ENCODE measurements at regions not wholly inside any gene's neighbourhood (a gene's known extent, or its start where the extent isn't known, plus 50 kb on each side); places are given as distances from the start of the nearest gene placed in this dataset.

DNA sequence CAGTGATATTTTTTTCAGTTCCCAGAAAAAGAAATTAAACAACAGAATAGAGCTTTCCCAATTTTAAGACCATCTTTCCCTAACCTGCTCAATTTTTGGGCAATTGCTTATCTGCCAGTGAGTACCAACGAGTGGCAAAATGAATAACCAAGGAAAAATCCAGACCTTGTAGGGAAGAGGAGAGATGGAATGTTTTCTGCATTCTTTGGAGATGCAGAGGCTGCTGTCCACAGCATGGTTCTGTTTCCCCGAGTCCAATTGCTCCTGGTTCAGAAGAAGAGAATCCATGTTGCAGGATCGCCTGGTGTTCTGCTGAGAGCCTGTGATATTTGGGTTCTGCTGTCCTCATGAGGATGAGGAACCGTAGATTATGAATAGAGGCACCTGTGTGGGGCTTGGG is 68.2 kb upstream of the MGAT5 start:
- Mint-ChIP-seq H3K27me3 (no peaks in the 10 kb centered on the region), H3K27ac (peak overlapping the region; percentile 75 to 81), H3K9me3 (no peaks in the 10 kb centered on the region), H3K36me3 (peaks cover 30% of the 10 kb centered on the region), H3K4me3 (peak overlapping the region in 1 of 3 donors; percentile 44), H3K4me1 (peaks cover 88 to 95% (median 93%) of the 10 kb centered on the region in 3 donors)
- DNase-seq (no peak), ATAC-seq (replicated peaks in 1 of 4) (no peak)
- POLR2A ChIA-PET = no interaction called here
- CTCF ChIA-PET = interaction anchor here (0.6 to 0.9 kb wide), 2 partner anchors 16 to 67 kb away, joined by 3 to 5 read pairs; no protein-coding TSS in a partner anchor
- no peak overlapping the region for H3K27ac ChIP-seq (ENCODE audit: low read length)
- 100% methylated on average over 4 of the region's 4 CpGs for WGBS (ENCODE audit: insufficient coverage)
- no peaks in the 10 kb centered on the region for H3K27me3 ChIP-seq (replicated peaks in 1 of 2; ENCODE audit: control insufficient read depth in 2 of 2, extremely low read depth in 1 of 2, insufficient read depth in 2 of 2, low read length in 1 of 2)
- peaks cover 27 to 59% of the 10 kb centered on the region in 2 experiments for H3K4me1 ChIP-seq (ENCODE audit: control insufficient read depth in 1 of 2, extremely low read depth in 1 of 2, insufficient read depth in 2 of 2, low read length in 2 of 2)
- H3K36me3 ChIP-seq (ENCODE audit: control insufficient read depth in 2 of 2, extremely low read depth in 1 of 2, insufficient read depth in 1 of 2, low read length in 1 of 2) = no peaks in the 10 kb centered on the region
- no peak overlapping the region for H3K4me3 ChIP-seq (ENCODE audit: control insufficient read depth in 1 of 2, extremely low read depth in 1 of 2, low read length in 1 of 2)
- no peaks in the 10 kb centered on the region for H3K9me3 ChIP-seq

DNA sequence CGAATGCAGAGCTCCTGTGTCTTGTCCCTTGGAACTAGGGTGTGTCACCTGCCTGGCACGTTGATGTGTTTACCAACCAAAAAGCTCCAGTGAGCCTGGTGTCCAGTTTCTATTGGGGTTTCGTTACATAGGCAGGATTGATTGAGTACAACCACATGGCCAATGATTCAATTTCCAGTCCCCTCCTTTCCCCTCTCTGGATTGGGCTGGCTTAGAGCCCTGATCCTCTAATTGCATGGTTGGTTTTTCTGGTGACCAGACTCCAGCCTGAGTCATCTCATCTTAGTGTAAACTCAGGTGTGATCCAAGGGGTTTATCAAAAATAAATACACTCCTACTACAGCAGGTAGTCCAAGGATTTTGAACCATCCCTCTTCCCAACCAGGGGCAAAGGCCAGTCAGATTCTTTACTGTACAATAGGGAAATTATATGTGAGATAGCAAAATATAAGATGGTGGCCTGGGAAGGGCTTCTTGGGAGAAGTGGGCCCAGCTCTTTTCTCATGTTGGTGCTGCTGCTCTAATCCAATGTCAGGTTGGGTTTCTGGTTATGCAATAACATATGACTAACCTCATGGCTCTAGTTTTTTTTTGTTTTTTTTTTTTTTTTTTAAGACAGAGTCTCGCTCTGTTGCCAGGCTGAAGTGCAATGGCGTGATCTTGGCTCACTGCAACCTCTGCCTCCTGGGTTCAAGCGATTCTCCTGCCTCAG is 64.7 kb upstream of the MGAT5 start:
- no peaks in the 10 kb centered on the region for H3K27me3 Mint-ChIP-seq
- H3K36me3 Mint-ChIP-seq = peaks cover 43% of the 10 kb centered on the region
- no peak for ATAC-seq (replicated peaks in 1 of 4)
- Histone ChIP-seq H3K9me3 (no peaks in the 10 kb centered on the region), H3K27me3 (replicated peaks in 1 of 2; ENCODE audit: control insufficient read depth in 2 of 2, extremely low read depth in 1 of 2, insufficient read depth in 2 of 2, low read length in 1 of 2) (no peaks in the 10 kb centered on the region), H3K4me1 (ENCODE audit: control insufficient read depth in 1 of 2, extremely low read depth in 1 of 2, insufficient read depth in 2 of 2, low read length in 2 of 2) (peaks cover 5 to 41% of the 10 kb centered on the region in 2 experiments), H3K4me3 (ENCODE audit: control insufficient read depth in 1 of 2, extremely low read depth in 1 of 2, low read length in 1 of 2) (no peak overlapping the region), H3K27ac (ENCODE audit: low read length) (no peak overlapping the region), H3K36me3 (ENCODE audit: control insufficient read depth in 2 of 2, extremely low read depth in 1 of 2, insufficient read depth in 1 of 2, low read length in 1 of 2) (peaks cover 4 to 5% of the 10 kb centered on the region in 2 donors)
- no peak overlapping the region for H3K4me3 Mint-ChIP-seq
- H3K9me3 Mint-ChIP-seq = peaks cover 2 to 6% (median 3%) of the 10 kb centered on the region in 3 donors
- ChIA-PET POLR2A (interaction anchor here in 1 of 2 donors (0.6 to 0.7 kb wide), 3 partner anchors 9 to 208 kb away, joined by 3 to 13 read pairs (median 4); no protein-coding TSS in a partner anchor), CTCF (interaction anchor here (0.6 kb wide), 3 partner anchors 11 to 74 kb away, joined by 3 to 9 read pairs (median 3); no protein-coding TSS in a partner anchor)
- DNase-seq = no peak
- H3K27ac Mint-ChIP-seq = peak overlapping the region in 1 of 2 donors; percentile 24
- peaks cover 65 to 75% (median 75%) of the 10 kb centered on the region in 3 donors for H3K4me1 Mint-ChIP-seq
- WGBS (ENCODE audit: insufficient coverage) = 100% methylated on average over 2 of the region's 6 CpGs

DNA sequence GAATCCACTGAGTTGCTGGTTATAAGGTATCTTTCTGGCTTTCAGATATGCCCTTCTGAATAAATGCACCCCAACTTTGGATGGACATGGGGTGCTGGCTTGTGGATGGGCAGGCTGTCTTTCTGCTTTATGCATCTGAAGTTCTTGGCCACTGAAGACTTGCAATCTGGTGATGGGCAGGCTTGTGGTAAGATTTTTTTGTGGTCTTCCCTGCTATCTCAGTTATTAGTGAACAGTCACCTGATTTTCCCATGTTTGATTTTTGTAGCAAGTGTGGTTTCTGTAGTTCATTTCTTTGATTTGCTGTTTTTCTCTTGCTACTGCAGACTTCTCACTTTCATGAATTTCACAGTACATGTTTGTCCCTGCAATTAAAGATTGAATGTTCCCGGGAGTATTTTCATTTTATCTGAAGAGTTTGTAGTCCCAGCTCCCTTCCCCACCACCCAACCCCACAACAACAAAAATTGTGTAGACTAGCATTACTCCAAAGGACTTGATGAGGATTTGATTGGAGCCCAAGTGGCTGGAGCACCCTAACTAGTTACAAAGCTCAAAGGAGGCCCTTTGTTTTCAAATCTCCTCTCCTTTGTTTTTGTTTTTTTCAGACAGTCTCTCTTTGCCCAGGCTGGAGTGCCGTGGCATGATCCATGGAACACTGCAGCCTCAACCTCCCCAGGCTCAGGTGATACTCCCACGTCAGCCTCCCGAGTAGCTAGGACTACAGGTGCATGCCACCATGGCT is 63.6 kb upstream of the MGAT5 start:
- H3K4me3 Mint-ChIP-seq = no peak overlapping the region
- ChIA-PET POLR2A (interaction anchor here (0.6 to 0.7 kb wide), 2 partner anchors 8 to 165 kb away, joined by 3 to 13 read pairs; no protein-coding TSS in a partner anchor), CTCF (interaction anchor here in 1 of 2 donors (0.9 kb wide), 1 partner anchor 18 kb away, joined by 4 read pairs; no protein-coding TSS in a partner anchor)
- ATAC-seq (replicated peaks in 1 of 4) (no peak), DNase-seq (no peak)
- WGBS (ENCODE audit: insufficient coverage) = 83% methylated on average over 1 of the region's 4 CpGs
- H3K27ac ChIP-seq (ENCODE audit: low read length) = no peak overlapping the region
- peaks cover 4 to 5% of the 10 kb centered on the region in 2 donors for H3K36me3 ChIP-seq (ENCODE audit: control insufficient read depth in 2 of 2, extremely low read depth in 1 of 2, insufficient read depth in 1 of 2, low read length in 1 of 2)
- H3K27ac Mint-ChIP-seq = peak overlapping the region; percentile 13 to 47
- peaks cover 37% of the 10 kb centered on the region for H3K36me3 Mint-ChIP-seq
- H3K27me3 Mint-ChIP-seq = no peaks in the 10 kb centered on the region
- no peak overlapping the region for H3K4me3 ChIP-seq (ENCODE audit: control insufficient read depth in 1 of 2, extremely low read depth in 1 of 2, low read length in 1 of 2)
- peaks cover 2 to 35% of the 10 kb centered on the region in 2 experiments for H3K4me1 ChIP-seq (ENCODE audit: control insufficient read depth in 1 of 2, extremely low read depth in 1 of 2, insufficient read depth in 2 of 2, low read length in 2 of 2)
- H3K9me3 Mint-ChIP-seq = peaks cover 2 to 6% (median 3%) of the 10 kb centered on the region in 3 donors
- H3K4me1 Mint-ChIP-seq = peaks cover 65 to 74% (median 74%) of the 10 kb centered on the region in 3 donors
- no peaks in the 10 kb centered on the region for H3K9me3 ChIP-seq
- no peaks in the 10 kb centered on the region for H3K27me3 ChIP-seq (replicated peaks in 1 of 2; ENCODE audit: control insufficient read depth in 2 of 2, extremely low read depth in 1 of 2, insufficient read depth in 2 of 2, low read length in 1 of 2)

DNA sequence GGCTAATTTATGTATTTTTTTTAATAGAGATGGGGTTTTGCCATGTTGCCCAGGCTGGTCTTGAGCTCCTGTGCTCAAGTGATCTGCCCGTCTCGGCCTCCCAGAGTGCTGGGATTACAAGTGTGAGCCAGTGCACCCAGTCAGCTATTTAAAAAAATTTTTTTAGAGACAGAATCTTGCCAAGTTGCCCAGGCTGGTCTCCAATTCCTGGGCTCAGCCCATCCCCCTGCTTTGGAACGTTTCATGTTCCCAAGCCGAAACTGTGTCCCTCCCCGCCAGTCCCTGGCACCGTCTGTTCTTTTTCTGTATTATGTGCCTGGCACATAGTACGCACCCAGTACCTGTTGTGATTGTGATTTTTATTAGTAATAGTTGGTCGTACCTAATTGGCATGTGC is 63.1 kb upstream of the MGAT5 start:
- ATAC-seq (replicated peaks in 1 of 4) (no peak), DNase-seq (no peak)
- H3K4me1 ChIP-seq (ENCODE audit: control insufficient read depth in 1 of 2, extremely low read depth in 1 of 2, insufficient read depth in 2 of 2, low read length in 2 of 2) = peaks cover 0 to 31% of the 10 kb centered on the region in 2 experiments
- Mint-ChIP-seq H3K36me3 (peaks cover 35% of the 10 kb centered on the region), H3K27me3 (no peaks in the 10 kb centered on the region), H3K9me3 (peaks cover 2 to 6% (median 3%) of the 10 kb centered on the region in 3 donors), H3K27ac (peak overlapping the region in 1 of 2 donors; percentile 38), H3K4me3 (no peak overlapping the region), H3K4me1 (peaks cover 65 to 74% (median 74%) of the 10 kb centered on the region in 3 donors)
- H3K36me3 ChIP-seq (ENCODE audit: control insufficient read depth in 2 of 2, extremely low read depth in 1 of 2, insufficient read depth in 1 of 2, low read length in 1 of 2) = peaks cover 4 to 5% of the 10 kb centered on the region in 2 donors
- no peak overlapping the region for H3K4me3 ChIP-seq (ENCODE audit: control insufficient read depth in 1 of 2, extremely low read depth in 1 of 2, low read length in 1 of 2)
- ChIA-PET POLR2A (interaction anchor here in 1 of 2 donors (0.6 kb wide), 1 partner anchor 166 kb away, joined by 3 read pairs; no protein-coding TSS in a partner anchor), CTCF (interaction anchor here in 1 of 2 donors (0.9 kb wide), 1 partner anchor 17 kb away, joined by 4 read pairs; no protein-coding TSS in a partner anchor)
- H3K27ac ChIP-seq (ENCODE audit: low read length) = no peak overlapping the region
- H3K27me3 ChIP-seq (replicated peaks in 1 of 2; ENCODE audit: control insufficient read depth in 2 of 2, extremely low read depth in 1 of 2, insufficient read depth in 2 of 2, low read length in 1 of 2) = no peaks in the 10 kb centered on the region
- H3K9me3 ChIP-seq = no peaks in the 10 kb centered on the region
- 97% methylated on average over 8 of the region's 8 CpGs for WGBS (ENCODE audit: insufficient coverage)

DNA sequence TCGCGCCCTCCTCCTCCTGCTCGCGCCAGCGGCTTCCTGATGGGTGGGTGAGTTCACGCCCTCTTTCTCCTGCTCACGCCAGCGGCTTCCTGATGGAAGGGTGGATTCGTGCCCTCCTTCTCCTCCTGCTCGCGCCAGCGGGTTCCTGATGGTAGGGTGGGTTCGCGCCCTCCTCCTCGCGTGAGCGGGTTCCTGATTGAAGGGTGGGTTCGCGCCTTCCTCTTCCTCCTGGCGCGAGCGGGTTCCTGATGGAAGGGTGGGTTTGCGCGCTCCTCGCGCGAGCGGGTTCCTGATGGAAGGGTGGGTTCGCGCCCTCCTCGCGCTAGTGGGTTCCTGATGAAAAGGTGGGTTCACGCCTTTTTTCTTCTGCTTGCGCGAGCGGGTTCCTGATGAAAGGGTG is 62.0 kb upstream of the MGAT5 start:
- Mint-ChIP-seq H3K4me1 (peaks cover 61 to 74% (median 74%) of the 10 kb centered on the region in 3 donors), H3K9me3 (peaks cover 2 to 6% (median 3%) of the 10 kb centered on the region in 3 donors), H3K4me3 (no peak overlapping the region), H3K36me3 (peaks cover 26% of the 10 kb centered on the region), H3K27me3 (no peaks in the 10 kb centered on the region), H3K27ac (no peak overlapping the region)
- no peaks in the 10 kb centered on the region for H3K27me3 ChIP-seq (replicated peaks in 1 of 2; ENCODE audit: control insufficient read depth in 2 of 2, extremely low read depth in 1 of 2, insufficient read depth in 2 of 2, low read length in 1 of 2)
- H3K27ac ChIP-seq (ENCODE audit: low read length) = no peak overlapping the region
- no peaks in the 10 kb centered on the region for H3K9me3 ChIP-seq
- DNase-seq = no peak
- H3K36me3 ChIP-seq (ENCODE audit: control insufficient read depth in 2 of 2, extremely low read depth in 1 of 2, insufficient read depth in 1 of 2, low read length in 1 of 2) = peaks cover 4 to 5% of the 10 kb centered on the region in 2 donors
- H3K4me1 ChIP-seq (ENCODE audit: control insufficient read depth in 1 of 2, extremely low read depth in 1 of 2, insufficient read depth in 2 of 2, low read length in 2 of 2) = peaks cover 3 to 28% of the 10 kb centered on the region in 2 experiments
- CTCF ChIA-PET = no interaction called here
- POLR2A ChIA-PET = no interaction called here
- no peak overlapping the region for H3K4me3 ChIP-seq (ENCODE audit: control insufficient read depth in 1 of 2, extremely low read depth in 1 of 2, low read length in 1 of 2)
- no CpG with 5 or more reads among the region's 36 CpGs for WGBS (ENCODE audit: insufficient coverage)
- ATAC-seq (replicated peaks in 1 of 4) = no peak

DNA sequence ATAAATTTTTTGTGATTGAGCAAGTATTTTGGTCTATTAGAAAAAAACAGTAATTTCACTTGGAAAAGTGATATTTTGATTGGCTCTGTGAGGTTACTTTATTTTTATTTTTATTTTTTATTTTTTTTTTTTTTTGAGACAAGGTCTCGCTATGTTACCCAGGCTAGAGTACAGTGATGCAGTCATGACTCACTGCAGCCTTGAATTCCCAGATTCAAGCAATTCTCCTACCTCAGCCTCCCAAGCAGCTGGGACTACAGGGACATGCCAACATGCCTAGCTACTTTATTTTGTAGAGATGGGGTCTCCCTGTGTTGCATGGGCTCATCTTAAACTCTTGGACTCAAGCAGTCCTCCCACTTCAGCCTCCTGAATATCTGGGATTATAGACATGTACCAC is 60.9 kb upstream of the MGAT5 start:
- H3K27ac ChIP-seq (ENCODE audit: low read length) = no peak overlapping the region
- WGBS (ENCODE audit: insufficient coverage) = no CpG with 5 or more reads among the region's 1 CpG
- Mint-ChIP-seq H3K27ac (no peak overlapping the region), H3K36me3 (peaks cover 19% of the 10 kb centered on the region), H3K27me3 (no peaks in the 10 kb centered on the region), H3K9me3 (peaks cover 2 to 6% (median 3%) of the 10 kb centered on the region in 3 donors), H3K4me3 (no peak overlapping the region), H3K4me1 (peaks cover 61 to 75% (median 74%) of the 10 kb centered on the region in 3 donors)
- no peaks in the 10 kb centered on the region for H3K9me3 ChIP-seq
- DNase-seq (no peak), ATAC-seq (replicated peaks in 1 of 4) (no peak)
- H3K36me3 ChIP-seq (ENCODE audit: control insufficient read depth in 2 of 2, extremely low read depth in 1 of 2, insufficient read depth in 1 of 2, low read length in 1 of 2) = peaks cover 4 to 5% of the 10 kb centered on the region in 2 donors
- no peak overlapping the region for H3K4me3 ChIP-seq (ENCODE audit: control insufficient read depth in 1 of 2, extremely low read depth in 1 of 2, low read length in 1 of 2)
- ChIA-PET POLR2A (no interaction called here), CTCF (no interaction called here)
- no peaks in the 10 kb centered on the region for H3K27me3 ChIP-seq (replicated peaks in 1 of 2; ENCODE audit: control insufficient read depth in 2 of 2, extremely low read depth in 1 of 2, insufficient read depth in 2 of 2, low read length in 1 of 2)
- peaks cover 14 to 30% of the 10 kb centered on the region in 2 experiments for H3K4me1 ChIP-seq (ENCODE audit: control insufficient read depth in 1 of 2, extremely low read depth in 1 of 2, insufficient read depth in 2 of 2, low read length in 2 of 2)

Data from T-cell (primary cell).